ENCODE measurements at regions not wholly inside any gene's neighbourhood (a gene's known extent, or its start where the extent isn't known, plus 50 kb on each side); places are given as distances from the start of the nearest gene placed in this dataset.

DNA sequence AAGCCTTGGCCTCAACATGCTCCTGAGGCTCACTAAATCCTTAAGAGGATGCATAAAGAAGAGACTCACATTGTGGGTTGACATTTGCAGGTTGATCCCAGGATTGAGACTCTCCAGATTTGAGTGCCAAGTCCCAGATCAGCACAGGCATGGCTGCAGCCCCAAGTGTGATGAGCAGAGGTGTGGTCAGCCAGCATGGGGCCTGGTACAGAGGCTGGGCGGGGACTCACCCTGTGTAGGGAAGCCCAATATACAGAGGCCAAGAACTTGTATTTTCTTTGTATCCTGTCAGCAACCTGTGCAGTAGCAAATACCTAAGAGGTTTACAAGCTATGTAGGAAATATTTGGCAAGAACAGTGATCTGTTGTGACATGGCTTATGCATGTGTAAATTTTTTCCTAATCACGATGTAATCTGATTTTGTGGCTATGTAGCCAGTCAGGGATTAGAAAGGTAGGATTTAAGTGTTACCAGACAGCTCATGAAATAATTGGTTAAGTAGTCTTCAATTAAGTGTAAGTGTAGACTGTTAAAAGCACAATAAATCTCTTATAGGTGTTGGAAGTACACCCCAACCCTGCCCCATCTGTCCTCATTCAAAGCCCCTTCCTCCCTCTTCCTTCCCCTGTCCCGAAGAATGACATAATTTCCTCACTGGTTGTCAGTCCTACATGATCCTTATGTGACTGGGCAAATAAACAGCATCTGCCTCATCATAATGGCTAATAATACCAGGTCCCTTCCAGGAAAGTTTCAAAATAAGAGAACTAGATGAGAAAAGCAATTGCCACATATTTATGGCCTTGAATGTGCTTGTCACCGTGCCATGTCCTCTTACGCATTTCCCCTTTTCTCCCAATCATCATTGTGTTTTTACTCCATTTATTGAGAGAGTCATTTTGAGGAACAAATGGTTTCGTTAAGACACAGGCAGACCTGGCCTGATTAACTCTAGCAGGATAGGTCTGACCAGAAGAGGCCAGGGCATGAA, 120.9 kb downstream of the HLX start:
- POLR2A ChIA-PET, result no interaction called here
- H3K27ac ChIP-seq (ENCODE audit: low read length in 2 of 2), result no peak overlapping the region
- Mint-ChIP-seq H3K27me3 (no peaks in the 10 kb centered on the region), H3K9me3 (ENCODE audit: insufficient read depth) (peaks cover 2% of the 10 kb centered on the region), H3K27ac (no peak overlapping the region), H3K4me1 (no peaks in the 10 kb centered on the region), H3K4me3 (no peak overlapping the region)
- no peak for DNase-seq
- TF ChIP-seq, protein P1, sequence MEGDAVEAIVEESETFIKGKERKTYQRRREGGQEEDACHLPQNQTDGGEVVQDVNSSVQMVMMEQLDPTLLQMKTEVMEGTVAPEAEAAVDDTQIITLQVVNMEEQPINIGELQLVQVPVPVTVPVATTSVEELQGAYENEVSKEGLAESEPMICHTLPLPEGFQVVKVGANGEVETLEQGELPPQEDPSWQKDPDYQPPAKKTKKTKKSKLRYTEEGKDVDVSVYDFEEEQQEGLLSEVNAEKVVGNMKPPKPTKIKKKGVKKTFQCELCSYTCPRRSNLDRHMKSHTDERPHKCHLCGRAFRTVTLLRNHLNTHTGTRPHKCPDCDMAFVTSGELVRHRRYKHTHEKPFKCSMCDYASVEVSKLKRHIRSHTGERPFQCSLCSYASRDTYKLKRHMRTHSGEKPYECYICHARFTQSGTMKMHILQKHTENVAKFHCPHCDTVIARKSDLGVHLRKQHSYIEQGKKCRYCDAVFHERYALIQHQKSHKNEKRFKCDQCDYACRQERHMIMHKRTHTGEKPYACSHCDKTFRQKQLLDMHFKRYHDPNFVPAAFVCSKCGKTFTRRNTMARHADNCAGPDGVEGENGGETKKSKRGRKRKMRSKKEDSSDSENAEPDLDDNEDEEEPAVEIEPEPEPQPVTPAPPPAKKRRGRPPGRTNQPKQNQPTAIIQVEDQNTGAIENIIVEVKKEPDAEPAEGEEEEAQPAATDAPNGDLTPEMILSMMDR (IDR thresholded peaks at IDR 0.05), result no peak
- no peak for TF ChIP-seq EZH2 (IDR thresholded peaks at IDR 0.05; ENCODE audit: borderline replicate concordance, insufficient read depth, low read depth, low read length, poor library complexity, severe bottlenecking)
- peaks cover 0 to 5% (median 0%) of the 10 kb centered on the region in 3 donors for H3K9me3 ChIP-seq (ENCODE audit: control extremely low read depth in 1 of 3, control insufficient read depth in 2 of 3, insufficient read depth in 1 of 3, low read length in 2 of 3)
- intact Hi-C loops (cut with micrococcal nuclease), result no loop called here
- CTCF ChIA-PET, result no interaction called here
- no peak overlapping the region for H2AFZ ChIP-seq (ENCODE audit: insufficient read depth, low read depth, low read length, poor library complexity, severe bottlenecking)
- no peaks in the 10 kb centered on the region for H3K36me3 ChIP-seq (replicated peaks in 1 of 2; ENCODE audit: control extremely low read depth in 1 of 2, control insufficient read depth in 1 of 2, extremely low read depth in 1 of 2, insufficient read depth in 2 of 2, low read length in 1 of 2)
- no peak overlapping the region for H3K9ac ChIP-seq (ENCODE audit: low read length)
- WGBS (ENCODE audit: insufficient coverage), result 25% methylated on average over 3 of the region's 6 CpGs
- H3K79me2 ChIP-seq (ENCODE audit: control insufficient read depth, insufficient read depth, low read length), result no peaks in the 10 kb centered on the region
- no peaks in the 10 kb centered on the region for H3K27me3 ChIP-seq (replicated peaks in 1 of 4; ENCODE audit: control extremely low read depth in 1 of 4, control insufficient read depth in 3 of 4, insufficient read depth in 4 of 4, low read length in 3 of 4)
- no peak overlapping the region for H3K4me2 ChIP-seq (replicated peaks; ENCODE audit: low read depth, low read length, poor library complexity, severe bottlenecking)
- H4K20me1 ChIP-seq (ENCODE audit: control insufficient read depth, insufficient read depth, low read length, poor library complexity, severe bottlenecking), result no peaks in the 10 kb centered on the region
- ATAC-seq (ENCODE audit: low read depth), result no peak
- peaks cover 0 to 3% of the 10 kb centered on the region in 2 donors for H3K4me1 ChIP-seq (ENCODE audit: control insufficient read depth in 2 of 2, insufficient read depth in 2 of 2, low read length in 2 of 2)
- no peak overlapping the region for H3K4me3 ChIP-seq (ENCODE audit: control extremely low read depth in 1 of 5, extremely low read depth in 1 of 5, insufficient read depth in 1 of 5, low read depth in 2 of 5, low read length in 4 of 5)

DNA sequence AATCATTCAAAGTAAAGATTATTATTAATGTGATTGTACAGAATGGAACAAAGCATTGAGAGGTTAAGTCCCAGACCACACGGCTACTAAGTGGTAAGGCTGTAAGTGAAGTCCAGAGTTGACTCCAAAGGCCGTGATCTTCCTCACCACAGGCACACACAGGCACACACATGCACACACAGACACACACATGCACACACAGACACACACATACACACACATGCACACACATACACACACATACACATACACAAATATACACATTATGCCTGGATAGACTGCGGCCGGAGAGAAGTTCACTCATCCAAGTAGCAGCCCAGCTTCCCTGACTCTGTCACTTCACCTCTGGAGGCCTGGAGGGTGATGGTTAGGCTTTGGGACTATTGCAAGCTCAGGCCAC, 121.9 kb downstream of the HLX start:
- no peak overlapping the region for H3K4me3 Mint-ChIP-seq
- no peak overlapping the region for H3K27ac ChIP-seq (ENCODE audit: low read length in 2 of 2)
- peaks cover 2% of the 10 kb centered on the region for H3K9me3 Mint-ChIP-seq (ENCODE audit: insufficient read depth)
- no peaks in the 10 kb centered on the region for H3K36me3 ChIP-seq (replicated peaks in 1 of 2; ENCODE audit: control extremely low read depth in 1 of 2, control insufficient read depth in 1 of 2, extremely low read depth in 1 of 2, insufficient read depth in 2 of 2, low read length in 1 of 2)
- no peak overlapping the region for H3K9ac ChIP-seq (ENCODE audit: low read length)
- TF ChIP-seq, protein P1 (IDR thresholded peaks at IDR 0.05), result no peak
- TF ChIP-seq EZH2 (IDR thresholded peaks at IDR 0.05; ENCODE audit: borderline replicate concordance, insufficient read depth, low read depth, low read length, poor library complexity, severe bottlenecking), result no peak
- H3K4me2 ChIP-seq (replicated peaks; ENCODE audit: low read depth, low read length, poor library complexity, severe bottlenecking), result no peak overlapping the region
- no peaks in the 10 kb centered on the region for H4K20me1 ChIP-seq (ENCODE audit: control insufficient read depth, insufficient read depth, low read length, poor library complexity, severe bottlenecking)
- intact Hi-C loops (cut with micrococcal nuclease), result no loop called here
- no peak overlapping the region for H3K27ac Mint-ChIP-seq
- H3K27me3 Mint-ChIP-seq, result no peaks in the 10 kb centered on the region
- peaks cover 0 to 3% of the 10 kb centered on the region in 2 donors for H3K4me1 ChIP-seq (ENCODE audit: control insufficient read depth in 2 of 2, insufficient read depth in 2 of 2, low read length in 2 of 2)
- H2AFZ ChIP-seq (ENCODE audit: insufficient read depth, low read depth, low read length, poor library complexity, severe bottlenecking), result no peak overlapping the region
- no peak for DNase-seq
- 100% methylated on average over 1 of the region's 4 CpGs for WGBS (ENCODE audit: insufficient coverage)
- H3K4me3 ChIP-seq (ENCODE audit: control extremely low read depth in 1 of 5, extremely low read depth in 1 of 5, insufficient read depth in 1 of 5, low read depth in 2 of 5, low read length in 4 of 5), result no peak overlapping the region
- no peaks in the 10 kb centered on the region for H3K79me2 ChIP-seq (ENCODE audit: control insufficient read depth, insufficient read depth, low read length)
- ChIA-PET POLR2A (no interaction called here), CTCF (no interaction called here)
- no peak for ATAC-seq (ENCODE audit: low read depth)
- H3K9me3 ChIP-seq (ENCODE audit: control extremely low read depth in 1 of 3, control insufficient read depth in 2 of 3, insufficient read depth in 1 of 3, low read length in 2 of 3), result peaks cover 0 to 9% (median 0%) of the 10 kb centered on the region in 3 donors
- no peaks in the 10 kb centered on the region for H3K27me3 ChIP-seq (replicated peaks in 1 of 4; ENCODE audit: control extremely low read depth in 1 of 4, control insufficient read depth in 3 of 4, insufficient read depth in 4 of 4, low read length in 3 of 4)
- H3K4me1 Mint-ChIP-seq, result no peaks in the 10 kb centered on the region

Data from B cell (primary cell).